NB4 (cell line): ENCODE measurements at regions not wholly inside any gene's neighbourhood (a gene's known extent, or its start where the extent isn't known, plus 50 kb on each side); places are given as distances from the start of the nearest gene placed in this dataset.

Source experiments
- DNase-seq: peaks from one replicate; pipeline ENCODE4 v3.0.0; 2010; ENCODE audit warnings: low read depth
- H3K4me3 ChIP-seq: one replicate; pipeline ENCODE4 v1.5.1; 2011; ENCODE audit warnings: mild to moderate bottlenecking, low read depth, low read length, moderate library complexity
- MYC ChIP-seq: IDR thresholded peaks from 2 replicates; pipeline ENCODE4 v1.6.1; 2011; ENCODE audit warnings: low read depth, low read length
- POLR2A ChIP-seq: IDR thresholded peaks from 2 replicates; pipeline ENCODE4 v1.6.1; 2011; ENCODE audit warnings: mild to moderate bottlenecking; ENCODE audit not compliant: insufficient read length; ENCODE audit errors: extremely low read depth
- TF ChIP-seq, protein P1 (sequence below): IDR thresholded peaks from one replicate; pipeline ENCODE4 v1.5.1; 2012; ENCODE audit warnings: low read depth, low read length
- TF ChIP-seq, protein P2 (sequence below): IDR thresholded peaks from 2 replicates; pipeline ENCODE4 v1.6.1; 2011; ENCODE audit warnings: low read depth, low read length

DNA sequence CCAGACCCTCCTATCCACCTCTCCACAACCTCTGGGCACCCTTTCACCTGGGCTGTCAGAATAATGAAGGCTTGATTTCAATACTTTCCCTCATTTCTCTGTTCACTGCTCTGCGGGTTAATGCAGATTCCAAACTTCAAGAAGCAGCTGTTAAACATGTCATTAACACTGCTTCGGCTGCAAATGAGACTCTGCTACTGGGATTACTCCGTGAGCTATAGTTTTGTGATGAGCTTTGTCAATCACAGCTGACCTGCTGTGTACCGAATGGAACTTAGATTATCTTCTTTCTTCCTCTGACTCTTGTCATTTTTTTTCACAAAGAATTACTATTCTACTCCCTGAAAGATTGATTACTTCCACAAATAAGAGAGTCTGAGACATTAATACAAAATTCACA is 160.5 kb downstream of the TMEM182 start:
- TF ChIP-seq MYC, result no peak
- no peak for TF ChIP-seq POLR2A
- TF ChIP-seq, protein P1, sequence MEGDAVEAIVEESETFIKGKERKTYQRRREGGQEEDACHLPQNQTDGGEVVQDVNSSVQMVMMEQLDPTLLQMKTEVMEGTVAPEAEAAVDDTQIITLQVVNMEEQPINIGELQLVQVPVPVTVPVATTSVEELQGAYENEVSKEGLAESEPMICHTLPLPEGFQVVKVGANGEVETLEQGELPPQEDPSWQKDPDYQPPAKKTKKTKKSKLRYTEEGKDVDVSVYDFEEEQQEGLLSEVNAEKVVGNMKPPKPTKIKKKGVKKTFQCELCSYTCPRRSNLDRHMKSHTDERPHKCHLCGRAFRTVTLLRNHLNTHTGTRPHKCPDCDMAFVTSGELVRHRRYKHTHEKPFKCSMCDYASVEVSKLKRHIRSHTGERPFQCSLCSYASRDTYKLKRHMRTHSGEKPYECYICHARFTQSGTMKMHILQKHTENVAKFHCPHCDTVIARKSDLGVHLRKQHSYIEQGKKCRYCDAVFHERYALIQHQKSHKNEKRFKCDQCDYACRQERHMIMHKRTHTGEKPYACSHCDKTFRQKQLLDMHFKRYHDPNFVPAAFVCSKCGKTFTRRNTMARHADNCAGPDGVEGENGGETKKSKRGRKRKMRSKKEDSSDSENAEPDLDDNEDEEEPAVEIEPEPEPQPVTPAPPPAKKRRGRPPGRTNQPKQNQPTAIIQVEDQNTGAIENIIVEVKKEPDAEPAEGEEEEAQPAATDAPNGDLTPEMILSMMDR, result no peak
- TF ChIP-seq, protein P2, sequence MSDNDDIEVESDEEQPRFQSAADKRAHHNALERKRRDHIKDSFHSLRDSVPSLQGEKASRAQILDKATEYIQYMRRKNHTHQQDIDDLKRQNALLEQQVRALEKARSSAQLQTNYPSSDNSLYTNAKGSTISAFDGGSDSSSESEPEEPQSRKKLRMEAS, result no peak
- H3K4me3 ChIP-seq, result no peak overlapping the region
- no peak for DNase-seq

DNA sequence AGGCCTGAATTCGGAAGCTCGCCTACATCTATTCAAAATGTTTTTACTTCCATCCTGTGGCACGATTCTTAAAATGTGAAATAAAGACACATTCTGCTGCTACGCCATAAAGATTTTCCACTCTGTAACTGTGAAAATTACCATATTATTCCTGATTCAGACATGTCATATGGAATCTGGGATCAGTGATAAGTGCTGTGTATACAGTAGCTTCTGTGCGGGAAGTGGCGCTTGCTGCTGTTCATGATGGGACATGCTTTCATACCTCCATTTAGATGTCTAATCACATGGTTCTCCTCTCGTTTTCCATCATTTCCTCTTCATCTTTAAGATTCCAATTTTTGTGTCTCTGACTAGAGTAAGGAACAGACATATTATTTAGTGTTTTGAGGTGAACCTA is 163.2 kb downstream of the TMEM182 start:
- TF ChIP-seq, protein P2, result no peak
- TF ChIP-seq, protein P1, result no peak
- TF ChIP-seq POLR2A, result no peak
- TF ChIP-seq MYC, result no peak
- DNase-seq, result no peak
- H3K4me3 ChIP-seq, result no peak overlapping the region

DNA sequence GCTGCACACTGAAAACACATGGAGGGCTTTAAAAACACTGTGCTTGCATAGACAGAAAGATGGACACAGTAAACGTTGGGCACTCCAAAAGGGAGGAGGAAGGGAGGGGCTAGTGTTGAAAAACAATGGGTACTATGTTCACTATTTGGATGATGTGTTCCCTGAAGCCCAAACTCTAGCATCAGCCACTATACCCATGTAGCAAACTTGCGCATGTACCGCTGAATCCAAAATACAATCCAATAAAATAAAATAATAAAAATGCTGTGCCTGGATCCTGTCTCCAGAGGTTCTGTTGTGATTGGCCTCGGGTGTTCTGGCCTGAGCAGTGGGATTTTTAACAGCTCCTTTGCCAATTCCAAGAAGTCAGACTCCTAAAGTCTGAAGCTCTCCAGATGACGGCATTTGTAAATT is 166.0 kb downstream of the TMEM182 start:
- no peak for DNase-seq
- no peak for TF ChIP-seq MYC
- TF ChIP-seq, protein P2, result no peak
- no peak for TF ChIP-seq POLR2A
- TF ChIP-seq, protein P1, result no peak
- no peak overlapping the region for H3K4me3 ChIP-seq

DNA sequence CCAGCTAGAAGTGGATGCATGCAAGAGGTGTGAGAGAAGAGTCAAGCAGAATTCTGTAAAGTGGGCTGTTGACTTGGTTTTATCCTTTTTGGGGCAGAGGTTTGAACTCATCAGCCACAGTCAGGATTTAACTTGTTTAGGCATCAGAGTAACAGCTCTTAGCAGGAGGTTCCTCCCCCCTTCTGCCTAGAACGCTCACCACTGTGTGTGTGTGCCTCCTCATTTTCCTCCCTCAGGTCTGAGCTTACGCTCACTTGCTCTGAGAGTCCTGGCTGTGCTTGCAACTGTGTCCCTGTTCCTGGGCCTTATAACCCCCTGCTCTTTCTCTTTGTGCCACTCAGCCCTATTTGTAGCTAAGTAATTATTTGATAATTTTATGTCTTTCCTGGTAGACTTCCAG is 167.9 kb downstream of the TMEM182 start:
- no peak for TF ChIP-seq POLR2A
- TF ChIP-seq, protein P1, result no peak
- TF ChIP-seq, protein P2, result no peak
- TF ChIP-seq MYC, result no peak
- no peak overlapping the region for H3K4me3 ChIP-seq
- DNase-seq, result no peak

DNA sequence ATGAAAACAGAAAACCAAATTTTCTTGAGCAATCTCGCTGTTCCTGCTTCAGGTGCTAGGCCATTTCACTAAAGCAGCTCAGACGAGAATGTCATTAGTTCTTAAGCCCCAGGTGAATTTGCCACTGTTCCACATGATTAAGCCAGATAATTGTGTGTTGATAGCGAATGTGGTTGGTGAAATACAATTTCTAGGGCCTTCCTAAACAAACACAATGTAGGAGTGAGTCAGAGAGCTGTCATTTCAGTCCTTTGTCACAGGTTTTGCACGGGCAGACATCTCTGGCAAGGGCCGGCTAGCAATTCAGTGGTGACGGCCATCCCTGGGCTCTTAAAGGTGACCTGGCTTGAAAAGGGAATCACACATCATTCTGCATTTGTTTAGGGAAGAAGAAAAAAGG is 170.7 kb downstream of the TMEM182 start:
- no peak overlapping the region for H3K4me3 ChIP-seq
- TF ChIP-seq, protein P2, result no peak
- TF ChIP-seq, protein P1, result no peak
- no peak for TF ChIP-seq MYC
- no peak for TF ChIP-seq POLR2A
- no peak for DNase-seq

DNA sequence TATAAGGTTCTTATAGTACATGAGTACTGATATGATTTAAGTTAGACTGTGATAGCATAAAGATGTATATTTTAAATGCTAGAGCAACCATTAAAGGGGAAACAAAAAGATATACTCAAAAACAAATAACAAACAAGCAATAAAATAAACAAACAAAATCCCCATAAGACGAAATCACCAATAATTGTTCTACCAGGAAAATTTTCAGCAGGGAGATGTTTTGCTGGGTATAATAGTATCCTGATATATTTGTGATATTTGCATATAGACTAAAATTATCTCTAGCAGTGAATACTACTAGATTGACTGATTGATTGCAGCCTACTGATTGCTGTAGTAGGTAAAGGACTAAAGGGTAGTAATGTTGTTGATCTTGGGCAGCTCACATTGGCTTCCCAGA is 177.4 kb downstream of the TMEM182 start:
- H3K4me3 ChIP-seq, result no peak overlapping the region
- no peak for DNase-seq
- TF ChIP-seq, protein P2, result no peak
- TF ChIP-seq MYC (no peak), POLR2A (no peak)
- TF ChIP-seq, protein P1, result no peak
